ENCODE measurements at regions not wholly inside any gene's neighbourhood (a gene's known extent, or its start where the extent isn't known, plus 50 kb on each side); places are given as distances from the start of the nearest gene placed in this dataset.

GRCh38 chr3:124519591-124520194, 210.6 kb upstream of the UMPS start:
- H3K36me3 Mint-ChIP-seq (ENCODE audit: low read depth), result peaks cover 16% of the 10 kb centered on the region
- no peaks in the 10 kb centered on the region for H3K4me1 Mint-ChIP-seq
- no peak for DNase-seq
- no peaks in the 10 kb centered on the region for H3K27me3 Mint-ChIP-seq (ENCODE audit: low read depth, poor library complexity)
- H3K9me3 Mint-ChIP-seq, result no peaks in the 10 kb centered on the region
- no peak for TF ChIP-seq CTCF (IDR thresholded peaks at IDR 0.05)
- H3K4me3 Mint-ChIP-seq, result no peak overlapping the region
- H3K27ac Mint-ChIP-seq, result no peak overlapping the region

GRCh38 chr3:124520970-124521369, 209.3 kb upstream of the UMPS start:
- DNase-seq, result no peak
- Mint-ChIP-seq H3K27me3 (ENCODE audit: low read depth, poor library complexity) (no peaks in the 10 kb centered on the region), H3K4me1 (no peaks in the 10 kb centered on the region), H3K4me3 (no peak overlapping the region), H3K36me3 (ENCODE audit: low read depth) (peaks cover 25% of the 10 kb centered on the region), H3K27ac (peak overlapping the region; percentile 44), H3K9me3 (no peaks in the 10 kb centered on the region)
- no peak for TF ChIP-seq CTCF (IDR thresholded peaks at IDR 0.05)

GRCh38 chr3:124522082-124522625, 208.1 kb upstream of the UMPS start:
- DNase-seq, result no peak
- Mint-ChIP-seq H3K27me3 (ENCODE audit: low read depth, poor library complexity) (peaks cover 2% of the 10 kb centered on the region), H3K27ac (no peak overlapping the region), H3K9me3 (no peaks in the 10 kb centered on the region), H3K4me1 (no peaks in the 10 kb centered on the region), H3K4me3 (no peak overlapping the region), H3K36me3 (ENCODE audit: low read depth) (peaks cover 28% of the 10 kb centered on the region)
- TF ChIP-seq CTCF (IDR thresholded peaks at IDR 0.05), result no peak

GRCh38 chr3:124526601-124527000, 203.7 kb upstream of the UMPS start:
- Mint-ChIP-seq H3K4me3 (no peak overlapping the region), H3K9me3 (no peaks in the 10 kb centered on the region), H3K27ac (no peak overlapping the region), H3K4me1 (no peaks in the 10 kb centered on the region), H3K27me3 (ENCODE audit: low read depth, poor library complexity) (peaks cover 5% of the 10 kb centered on the region), H3K36me3 (ENCODE audit: low read depth) (peaks cover 30% of the 10 kb centered on the region)
- no peak for DNase-seq
- peak; percentile 12 for TF ChIP-seq CTCF (IDR thresholded peaks at IDR 0.05)

GRCh38 chr3:124529826-124530571, 200.3 kb upstream of the UMPS start:
- TF ChIP-seq CTCF (IDR thresholded peaks at IDR 0.05), result no peak
- no peak overlapping the region for H3K4me3 Mint-ChIP-seq
- H3K36me3 Mint-ChIP-seq (ENCODE audit: low read depth), result peaks cover 23% of the 10 kb centered on the region
- no peaks in the 10 kb centered on the region for H3K9me3 Mint-ChIP-seq
- no peak for DNase-seq
- no peak overlapping the region for H3K27ac Mint-ChIP-seq
- H3K4me1 Mint-ChIP-seq, result no peaks in the 10 kb centered on the region
- H3K27me3 Mint-ChIP-seq (ENCODE audit: low read depth, poor library complexity), result peaks cover 5% of the 10 kb centered on the region

All from nephron progenitor cell (in vitro differentiated cells).